Sciatic nerve (tissue), 2 donors: ENCODE measurements at regions not wholly inside any gene's neighbourhood (a gene's known extent, or its start where the extent isn't known, plus 50 kb on each side); places are given as distances from the start of the nearest gene placed in this dataset.
A peak's percentile ranks its signal among the peaks of the same experiment; 100 is the strongest.

ENCODE experiments used
- ATAC-seq: fragments of 200-7000 bp; cut with Tn5 transposase; one replicate; pipeline ENCODE4 v1.9.1; 2020; ENCODE audit warnings: mild to moderate bottlenecking, moderate library complexity
- DNase-seq: peaks from one replicate; pipeline ENCODE4 v3.0.0-alpha.2; 2020; ENCODE audit warnings: low spot score
- intact Hi-C: fragments of 100-400 bp; cut with DNase I; formaldehyde crosslinking; loops from one replicate; pipeline ENCODE4 v1.14.2; 2022
- donor health status: DM: no; HTN: no; CAD: no.
- donor health status: DM: no; HTN: no; CAD: no.

DNA sequence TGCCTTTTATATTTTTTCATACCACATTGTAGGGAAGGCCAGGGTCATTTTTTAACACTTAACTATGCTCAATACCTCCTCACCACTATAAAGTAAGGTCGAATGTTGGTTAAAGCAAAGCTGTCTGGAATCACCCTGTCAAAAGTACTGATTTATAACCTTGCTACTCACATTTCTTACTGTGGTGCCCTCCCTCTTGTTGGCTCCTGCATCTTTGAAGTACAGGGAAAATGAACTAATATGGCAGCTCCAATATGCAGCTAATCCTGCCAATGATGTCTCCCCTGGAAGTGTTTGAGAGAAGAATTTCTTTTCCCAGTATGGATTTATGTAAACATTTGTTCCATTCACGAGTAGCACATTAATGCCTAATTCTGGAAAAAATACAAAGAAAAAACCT, 108.4 kb upstream of the RPS23 start:
- DNase-seq (no peak), ATAC-seq (no peak)
- intact Hi-C loops, result no loop called here

- intact Hi-C loops, result no loop called here
- no peak for DNase-seq
- ATAC-seq, result peak; percentile 69
Measured at GRCh38 chr5:82384034-82384750, 106.0 kb upstream of the RPS23 start.

GRCh38 chr5:82381591-82381990, 103.4 kb upstream of the RPS23 start:
- no peak for ATAC-seq
- intact Hi-C loops, result no loop called here
- DNase-seq, result no peak

GRCh38 chr5:82376307-82376706, 98.2 kb upstream of the RPS23 start:
- intact Hi-C loops, result no loop called here
- ATAC-seq (peak; percentile 78), DNase-seq (no peak)

GRCh38 chr5:82375488-82376244, 97.5 kb upstream of the RPS23 start:
- intact Hi-C loops, result no loop called here
- DNase-seq (no peak), ATAC-seq (peak; percentile 38)

DNA sequence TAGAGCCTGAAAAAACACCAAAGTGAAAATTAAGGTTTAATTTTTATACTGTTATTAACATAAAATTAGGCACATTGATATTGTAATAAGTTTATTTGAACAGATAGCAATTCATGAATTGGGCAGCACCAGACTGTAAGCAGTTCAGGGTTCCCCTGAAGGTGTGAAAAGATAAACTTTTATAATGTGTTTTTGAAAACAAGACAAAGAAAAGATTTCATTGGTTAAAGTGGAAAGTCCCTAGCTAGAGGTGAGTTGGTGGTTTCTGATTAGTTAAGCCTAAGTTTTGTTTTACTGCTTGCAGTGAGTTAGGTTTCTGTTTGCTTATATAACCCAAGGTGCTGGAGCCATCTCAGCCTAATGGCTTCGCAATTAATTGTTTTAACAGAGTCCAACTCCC, 96.5 kb upstream of the RPS23 start:
- intact Hi-C loops, result no loop called here
- ATAC-seq (no peak), DNase-seq (no peak)

- no peak for ATAC-seq
- intact Hi-C loops, result no loop called here
Measured at GRCh38 chr5:82367930-82368329, 89.8 kb upstream of the RPS23 start.

GRCh38 chr5:82365744-82366228, 87.6 kb upstream of the RPS23 start:
- DNase-seq (no peak), ATAC-seq (no peak)
- intact Hi-C loops, result no loop called here

More at GRCh38 chr5:82367930-82368329, 89.8 kb upstream of the RPS23 start:
- DNase-seq, result no peak

DNA sequence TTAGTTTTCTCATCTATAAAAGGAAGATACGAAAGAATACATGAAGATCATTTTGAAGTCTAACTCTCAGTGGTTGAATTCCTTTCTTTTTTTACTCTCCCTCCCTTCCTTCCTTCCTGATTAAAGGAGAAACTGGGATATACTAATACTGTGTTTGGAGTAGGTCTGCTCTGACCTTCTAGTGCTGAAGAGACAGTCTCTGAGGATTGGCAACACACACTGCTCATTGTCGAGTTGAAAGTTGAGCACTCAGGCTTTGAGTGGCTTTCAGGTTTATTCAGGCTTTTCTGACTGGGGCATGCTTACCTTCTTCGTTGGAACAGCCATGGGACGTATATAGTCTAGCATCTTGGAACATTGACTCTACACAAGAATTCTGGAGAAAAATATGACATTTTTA, 86.9 kb upstream of the RPS23 start:
- DNase-seq, result no peak
- intact Hi-C loops, result no loop called here
- no peak for ATAC-seq

DNA sequence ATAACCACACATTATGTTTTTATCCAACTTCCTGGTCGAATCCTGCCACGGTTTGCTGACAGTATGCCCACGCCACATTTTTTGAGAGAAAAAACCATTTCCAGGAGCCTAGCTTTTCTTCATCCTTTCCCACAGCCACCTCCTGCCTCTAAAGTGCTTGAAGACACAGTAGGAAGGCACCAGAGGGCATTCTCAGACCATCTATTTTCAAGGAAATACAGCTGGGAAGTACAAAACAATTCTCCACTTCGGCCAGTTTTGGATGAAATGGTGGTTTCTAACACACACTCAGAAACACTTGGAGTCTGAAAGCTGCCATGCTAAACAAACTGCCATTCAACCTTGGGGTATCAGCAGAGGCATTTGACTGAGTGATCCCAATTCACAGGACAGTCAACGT, 86.3 kb upstream of the RPS23 start:
- intact Hi-C loops, result no loop called here
- ATAC-seq (peak; percentile 95), DNase-seq (no peak)

- ATAC-seq (no peak), DNase-seq (no peak)
- intact Hi-C loops, result no loop called here
Measured at GRCh38 chr5:82363524-82363923, 85.4 kb upstream of the RPS23 start.

DNA sequence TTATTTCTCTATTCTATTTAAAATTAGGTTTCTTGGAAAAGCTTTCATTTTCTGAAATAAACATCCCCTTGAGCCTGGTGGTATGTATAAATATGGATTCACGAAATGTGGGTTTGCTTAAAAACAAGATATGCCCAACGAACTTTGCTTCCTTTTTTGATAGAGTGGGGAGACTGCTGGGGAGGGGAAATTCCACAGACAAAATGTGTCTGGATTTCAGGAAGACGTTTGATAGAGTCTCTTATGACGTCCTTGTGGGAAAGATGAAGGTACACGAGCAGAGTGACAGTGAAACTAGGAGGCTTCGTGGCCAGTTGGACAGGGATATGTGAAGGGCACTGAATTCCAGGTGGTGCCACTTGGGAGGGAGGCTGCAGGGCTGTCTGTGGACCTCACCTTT, 84.5 kb upstream of the RPS23 start:
- ATAC-seq (no peak), DNase-seq (no peak)
- intact Hi-C loops, result no loop called here

GRCh38 chr5:82360022-82360421, 81.9 kb upstream of the RPS23 start:
- intact Hi-C loops, result no loop called here
- ATAC-seq (no peak), DNase-seq (no peak)

GRCh38 chr5:82359272-82359671, 81.1 kb upstream of the RPS23 start:
- intact Hi-C loops, result no loop called here
- ATAC-seq, result no peak

GRCh38 chr5:82358457-82358856, 80.3 kb upstream of the RPS23 start:
- DNase-seq (no peak), ATAC-seq (peak; percentile 50)
- intact Hi-C loops, result no loop called here

More at GRCh38 chr5:82359272-82359671, 81.1 kb upstream of the RPS23 start:
- DNase-seq, result no peak

DNA sequence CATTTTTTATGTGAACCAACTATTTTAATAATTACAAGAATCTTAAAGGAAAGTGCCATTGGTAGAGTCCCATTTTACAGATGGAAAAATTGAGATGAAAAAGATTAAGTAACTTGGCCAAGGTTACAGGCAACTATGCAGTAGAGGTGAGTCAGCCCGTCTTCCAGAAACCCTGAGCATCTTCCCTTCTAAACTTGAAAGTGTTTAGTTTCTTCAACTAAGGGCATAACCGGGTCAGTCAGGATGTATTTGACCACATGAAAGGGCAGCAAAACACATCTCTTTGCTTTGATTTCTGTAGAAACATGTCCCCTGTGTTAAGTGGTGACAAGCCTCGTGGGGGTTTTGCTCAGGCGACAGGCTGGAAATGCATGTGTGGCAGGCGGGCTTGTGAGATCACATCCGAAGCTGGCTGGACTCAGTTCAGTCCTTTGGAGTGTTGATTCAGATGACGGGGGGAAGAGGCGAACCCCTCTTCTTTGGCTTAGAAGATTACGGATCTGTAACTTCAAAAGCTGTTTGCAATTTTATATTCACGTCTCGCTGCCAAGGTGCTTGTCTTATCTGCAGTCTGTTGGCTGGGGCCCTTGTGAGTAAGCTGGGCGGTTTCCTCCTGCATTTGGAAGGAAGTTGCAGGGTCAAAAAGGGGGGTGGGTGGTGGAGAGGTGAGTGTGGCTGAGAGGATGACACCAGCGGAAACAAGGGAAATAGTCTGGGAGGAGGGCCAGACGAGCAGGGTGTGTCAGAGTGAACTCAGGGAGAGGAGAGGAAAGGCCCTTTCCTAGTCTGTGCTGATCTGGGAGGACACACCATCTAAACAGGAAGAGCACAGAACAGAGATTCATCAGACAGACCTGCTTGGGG, 78.9 kb upstream of the RPS23 start:
- intact Hi-C loops, result no loop called here
- ATAC-seq (peak; percentile 94), DNase-seq (peak; percentile 85)

DNA sequence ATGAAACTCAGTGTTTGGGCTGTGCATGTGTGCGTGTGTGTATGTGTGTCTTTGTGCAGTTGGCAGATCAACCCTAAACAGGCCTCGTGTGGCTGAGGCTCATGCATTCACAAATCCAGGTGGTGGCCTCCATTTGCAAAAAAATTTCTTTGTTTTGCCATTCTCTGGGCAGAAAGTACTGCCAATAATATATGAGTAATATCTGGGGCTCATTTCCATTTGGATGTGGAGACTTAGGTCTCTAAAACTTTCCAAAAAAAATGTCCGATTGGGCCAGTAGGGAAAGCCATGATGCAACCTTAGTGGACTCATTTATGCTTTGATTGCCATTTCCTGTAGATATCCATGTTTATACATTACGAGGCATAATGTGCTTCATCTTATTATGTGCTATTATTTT, 77.9 kb upstream of the RPS23 start:
- DNase-seq (no peak), ATAC-seq (peak; percentile 19)
- intact Hi-C loops, result no loop called here

- intact Hi-C loops, result no loop called here
- ATAC-seq (no peak), DNase-seq (no peak)
Measured at GRCh38 chr5:82355496-82355895, 77.3 kb upstream of the RPS23 start.

- DNase-seq, result no peak
- intact Hi-C loops, result no loop called here
- ATAC-seq, result no peak
Measured at GRCh38 chr5:82355053-82355452, 76.9 kb upstream of the RPS23 start.

GRCh38 chr5:82354543-82354942, 76.4 kb upstream of the RPS23 start:
- ATAC-seq (no peak), DNase-seq (no peak)
- intact Hi-C loops, result no loop called here
